Esophagus squamous epithelium (tissue), 4 donors: ENCODE measurements at regions not wholly inside any gene's neighbourhood (a gene's known extent, or its start where the extent isn't known, plus 50 kb on each side); places are given as distances from the start of the nearest gene placed in this dataset.

ENCODE experiments used
- CTCF ChIP-seq, 6 experiments: fragments of 450-650 bp in 4 of 6; fragments of 200-600 bp in 2 of 6; sonication (generic) in 2 of 6; IDR thresholded peaks; one replicate each; pipeline ENCODE4 v1.5.1; 2016 to 2019; ENCODE audit warnings: antibody characterized with exemption in 6 of 6, mild to moderate bottlenecking in 4 of 6, moderate library complexity in 4 of 6
- POLR2A ChIP-seq, 4 donors: fragments of 450-650 bp; IDR thresholded peaks; one replicate each; pipeline ENCODE4 v1.6.1; 2017; ENCODE audit warnings: antibody characterized with exemption in 4 of 4, mild to moderate bottlenecking in 4 of 4, moderate library complexity in 3 of 4

- TF ChIP-seq CTCF (IDR thresholded peaks at IDR 0.05) (no peak), POLR2A (IDR thresholded peaks at IDR 0.05) (no peak)
Measured at GRCh38 chr6:122092366-122092765, 307.1 kb upstream of the HSF2 start.
